HG02870 (cell line): ENCODE measurements at regions not wholly inside any gene's neighbourhood (a gene's known extent, or its start where the extent isn't known, plus 50 kb on each side); places are given as distances from the start of the nearest gene placed in this dataset.

Experiments
- ATAC-seq: cut with Tn5 transposase; IDR thresholded peaks from one replicate; pipeline ENCODE4 v1.9.1; 2021; ENCODE audit warnings: mild to moderate bottlenecking, moderate library complexity; ENCODE audit not compliant: unreplicated experiment

GRCh38 chr4:136194962-136195361, 1337.3 kb downstream of the PCDH18 start:
- no peak for ATAC-seq

- no peak for ATAC-seq
Observed at GRCh38 chr4:136186650-136187049, 1345.6 kb downstream of the PCDH18 start.

- ATAC-seq = no peak
Observed at GRCh38 chr4:136183513-136183912, 1348.8 kb downstream of the PCDH18 start.

- no peak for ATAC-seq
Observed at GRCh38 chr4:136156947-136157346, 1375.3 kb downstream of the PCDH18 start.

- no peak for ATAC-seq
Observed at GRCh38 chr4:136150046-136150445, 1382.2 kb downstream of the PCDH18 start.

GRCh38 chr4:136136601-136137000, 1395.7 kb downstream of the PCDH18 start:
- ATAC-seq = no peak

- ATAC-seq = no peak
Observed at GRCh38 chr4:136124251-136124745, 1408.0 kb downstream of the PCDH18 start.

- no peak for ATAC-seq
Observed at GRCh38 chr4:136121426-136121825, 1410.9 kb downstream of the PCDH18 start.

GRCh38 chr4:136113921-136114320, 1418.4 kb downstream of the PCDH18 start:
- ATAC-seq = no peak

- ATAC-seq = no peak
Observed at GRCh38 chr4:136112116-136112515, 1420.2 kb downstream of the PCDH18 start.

GRCh38 chr4:136106753-136107152, 1425.5 kb downstream of the PCDH18 start:
- no peak for ATAC-seq

GRCh38 chr4:136103616-136104015, 1428.7 kb downstream of the PCDH18 start:
- no peak for ATAC-seq

GRCh38 chr4:136097676-136098075, 1434.6 kb downstream of the PCDH18 start:
- ATAC-seq = no peak

- ATAC-seq = no peak
Observed at GRCh38 chr4:136088211-136088867, 1444.0 kb downstream of the PCDH18 start.

- no peak for ATAC-seq
Observed at GRCh38 chr4:136078976-136079375, 1453.3 kb downstream of the PCDH18 start.

- ATAC-seq = no peak
Observed at GRCh38 chr4:136056748-136057147, 1475.5 kb downstream of the PCDH18 start.

- ATAC-seq = no peak
Observed at GRCh38 chr4:136055360-136055759, 1476.9 kb downstream of the PCDH18 start.

GRCh38 chr4:136036744-136037143, 1495.5 kb downstream of the PCDH18 start:
- no peak for ATAC-seq

GRCh38 chr4:136032391-136032790, 1499.9 kb downstream of the PCDH18 start:
- ATAC-seq = no peak

GRCh38 chr4:136025540-136025939, 1506.8 kb downstream of the PCDH18 start:
- no peak for ATAC-seq

GRCh38 chr4:136017556-136017955, 1514.7 kb downstream of the PCDH18 start:
- ATAC-seq = no peak

GRCh38 chr4:136012220-136012619, 1520.1 kb downstream of the PCDH18 start:
- ATAC-seq = no peak

- no peak for ATAC-seq
Observed at GRCh38 chr4:136009258-136009832, 1522.9 kb downstream of the PCDH18 start.
